ENCODE measurements at regions not wholly inside any gene's neighbourhood (a gene's known extent, or its start where the extent isn't known, plus 50 kb on each side); places are given as distances from the start of the nearest gene placed in this dataset.
"Not testable (repeated sequence)": the region's sequence is repeated elsewhere in the genome, so short reads cannot be mapped to it uniquely, and the experiment has no call there.

DNA sequence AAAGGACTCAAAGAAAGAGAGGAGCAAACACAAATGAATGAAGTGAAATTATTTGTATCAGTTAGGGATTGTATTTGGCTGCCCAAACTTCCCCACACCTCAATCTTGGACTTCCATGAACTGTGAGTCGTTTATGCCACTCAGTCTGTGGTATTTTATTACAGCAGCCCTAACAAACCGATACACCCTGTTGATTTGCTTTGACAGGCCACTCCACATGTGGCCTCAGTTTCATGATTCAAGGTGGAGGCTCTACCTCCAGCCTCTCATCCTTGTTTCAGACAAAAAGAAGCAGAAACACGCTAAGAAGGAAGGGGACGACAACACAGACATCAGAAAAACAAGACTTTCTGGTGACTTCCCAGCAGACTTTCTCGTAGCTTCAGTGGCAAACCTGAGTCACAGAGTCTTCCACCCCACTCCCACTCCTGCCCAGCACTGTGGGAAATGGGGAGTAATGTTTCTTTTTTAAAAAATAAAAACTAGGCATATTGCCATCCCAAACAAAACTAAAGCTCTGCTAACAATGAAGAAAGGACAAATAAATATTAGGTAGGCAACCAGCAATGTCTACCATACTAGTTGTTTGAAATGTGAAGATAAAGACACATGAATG is 52.2 kb upstream of the ABCA1 start:
- intact Hi-C loops (cut with DNase I) = no loop called here

DNA sequence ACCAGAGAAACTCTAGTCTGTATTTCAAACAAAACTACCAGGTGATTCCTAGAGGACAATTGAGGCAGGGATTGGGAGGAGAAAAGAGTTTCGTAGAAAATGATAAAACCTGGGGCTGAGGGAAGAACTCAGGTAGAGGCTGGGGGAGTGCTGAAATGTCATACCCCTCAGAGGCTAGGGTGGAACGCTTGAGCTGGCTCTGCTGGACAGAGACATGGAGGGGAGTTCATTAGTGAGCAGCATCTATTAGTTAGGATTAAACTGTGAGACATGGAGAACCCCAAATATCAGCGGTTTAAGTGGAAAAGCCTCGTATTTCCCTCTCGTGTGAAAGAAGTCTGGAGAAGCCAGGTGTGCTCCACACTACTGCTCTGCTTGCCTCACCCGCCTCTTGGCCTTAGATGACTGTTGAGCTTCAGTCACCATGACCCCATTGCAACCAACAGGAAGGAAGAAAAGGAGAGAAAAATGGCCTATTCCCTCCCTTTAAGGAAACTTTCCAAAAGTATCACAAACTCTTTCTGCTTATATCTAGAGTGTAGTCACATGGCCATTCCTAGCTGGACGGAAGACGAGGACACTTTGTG is 53.7 kb upstream of the ABCA1 start:
- intact Hi-C loops (cut with DNase I) = no loop called here
- no peak for DNase-seq

More for the DNA sequence above, 52.2 kb upstream of the ABCA1 start:
- DNase-seq = no peak

DNA sequence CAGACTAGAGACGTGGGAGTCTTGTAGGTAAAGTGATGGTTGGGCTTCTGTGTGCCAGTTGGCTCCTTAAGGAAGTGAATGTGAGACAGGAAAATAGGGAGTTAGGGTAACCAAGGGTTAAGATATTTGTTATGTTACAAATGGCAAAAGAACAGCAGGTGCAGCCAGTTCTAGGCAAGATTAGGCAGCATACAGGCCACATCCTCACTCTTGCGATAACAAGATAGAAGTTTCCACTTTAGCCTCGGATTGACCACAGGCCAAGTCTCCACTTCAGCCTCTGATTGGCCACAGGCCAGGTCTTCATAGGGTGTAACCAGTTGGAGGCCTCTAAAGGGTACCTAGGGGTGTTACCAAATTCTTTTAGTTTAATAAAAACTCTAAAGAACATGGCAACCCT is 54.6 kb upstream of the ABCA1 start:
- intact Hi-C loops (cut with DNase I) = no loop called here
- no peak for DNase-seq

DNA sequence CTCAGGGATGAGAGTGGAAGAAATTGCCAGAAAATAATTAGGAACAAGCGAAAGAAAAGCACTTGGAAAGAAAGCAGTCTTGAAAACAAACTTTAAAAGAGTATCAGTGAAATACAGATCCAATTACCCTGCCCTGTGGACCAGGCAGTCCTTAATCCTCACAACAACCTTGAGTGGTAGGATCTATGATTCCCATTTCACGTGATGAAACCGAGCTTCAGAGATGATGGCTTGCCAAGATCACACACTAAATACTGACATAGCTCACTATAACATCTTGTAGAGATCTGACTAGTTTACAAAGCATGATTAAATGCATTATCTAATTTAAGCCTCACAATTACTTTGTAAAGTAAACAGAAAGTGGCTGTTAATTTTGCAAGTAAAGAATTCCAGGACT is 55.5 kb upstream of the ABCA1 start:
- intact Hi-C loops (cut with DNase I) = no loop called here
- DNase-seq = no peak

DNA sequence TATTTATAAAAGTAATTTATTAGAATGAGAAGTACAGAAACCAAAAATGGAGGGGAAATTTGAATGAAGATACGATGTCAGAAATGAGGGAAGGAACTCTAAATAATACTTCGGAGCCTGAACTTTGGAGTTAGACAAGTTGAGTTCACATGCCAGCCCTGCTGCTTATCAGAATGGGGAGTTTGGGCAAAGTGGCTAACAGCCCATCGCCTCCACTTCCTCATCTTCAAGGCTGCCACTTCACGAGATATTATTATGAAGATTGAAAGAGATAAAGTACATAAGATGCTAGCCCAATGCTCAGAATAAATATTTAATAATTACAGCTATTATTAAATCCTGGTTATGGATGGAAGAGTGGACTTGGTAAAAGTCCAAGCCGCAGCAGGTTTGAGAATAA is 56.2 kb upstream of the ABCA1 start:
- intact Hi-C loops (cut with DNase I) = no loop called here
- DNase-seq = no peak

DNA sequence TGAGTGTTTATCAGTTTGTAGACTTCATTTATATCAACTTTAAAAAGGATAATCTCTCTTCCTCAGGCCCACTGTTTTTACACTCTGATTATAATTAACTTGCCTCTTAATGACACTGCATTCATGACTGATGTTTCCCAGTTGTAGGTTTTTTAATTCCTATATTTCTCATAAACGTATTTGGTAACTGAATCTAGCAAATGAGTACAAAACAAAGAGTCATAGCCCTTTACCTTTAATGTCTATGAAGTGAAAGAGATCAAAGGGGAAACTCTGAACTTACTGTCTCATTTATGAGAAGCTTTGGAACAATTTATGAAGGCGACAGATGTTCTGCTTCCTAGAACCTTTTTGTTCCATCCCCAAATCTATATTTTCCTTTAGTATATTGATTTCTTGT is 56.6 kb upstream of the ABCA1 start:
- DNase-seq = no peak
- intact Hi-C loops (cut with DNase I) = no loop called here

DNA sequence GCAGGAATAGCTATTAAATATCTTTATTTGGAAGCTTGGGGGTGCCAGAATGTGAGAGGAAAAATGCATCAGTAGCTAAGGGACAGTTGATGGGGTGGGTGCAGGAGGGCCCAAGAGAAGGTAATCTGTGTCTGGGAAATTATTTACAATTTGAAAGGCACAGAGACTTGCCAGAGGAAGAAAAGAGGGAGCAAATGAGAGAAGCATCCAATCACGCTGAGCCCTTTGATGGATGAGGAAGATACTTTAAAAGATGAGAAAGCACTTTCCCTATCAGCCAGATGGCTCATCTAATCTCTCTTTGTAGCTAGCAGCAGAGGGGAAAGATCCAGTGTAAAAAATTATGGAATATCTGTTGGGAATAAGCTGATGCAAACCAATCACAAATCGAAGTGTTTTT is 57.0 kb upstream of the ABCA1 start:
- intact Hi-C loops (cut with DNase I) = no loop called here
- DNase-seq = no peak

DNA sequence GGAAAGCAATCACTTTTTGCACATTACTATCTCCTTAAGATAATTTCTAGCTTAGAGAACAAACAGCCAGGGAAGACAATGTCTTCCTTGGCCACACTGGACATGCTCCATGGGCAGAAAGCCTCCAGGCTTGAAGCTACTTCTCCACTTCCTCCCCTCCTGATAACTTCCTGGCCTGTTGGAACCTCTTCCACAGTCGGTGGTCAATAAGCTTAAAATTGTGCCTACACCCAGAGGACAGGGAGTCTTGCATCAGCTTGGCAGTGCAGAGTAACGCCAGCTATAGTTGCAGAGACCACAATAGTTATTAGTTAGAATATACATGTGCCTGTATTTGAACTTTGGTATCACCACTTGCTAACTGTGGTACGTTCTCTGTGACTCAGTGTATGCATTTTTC is 58.1 kb upstream of the ABCA1 start:
- intact Hi-C loops (cut with DNase I) = no loop called here

DNA sequence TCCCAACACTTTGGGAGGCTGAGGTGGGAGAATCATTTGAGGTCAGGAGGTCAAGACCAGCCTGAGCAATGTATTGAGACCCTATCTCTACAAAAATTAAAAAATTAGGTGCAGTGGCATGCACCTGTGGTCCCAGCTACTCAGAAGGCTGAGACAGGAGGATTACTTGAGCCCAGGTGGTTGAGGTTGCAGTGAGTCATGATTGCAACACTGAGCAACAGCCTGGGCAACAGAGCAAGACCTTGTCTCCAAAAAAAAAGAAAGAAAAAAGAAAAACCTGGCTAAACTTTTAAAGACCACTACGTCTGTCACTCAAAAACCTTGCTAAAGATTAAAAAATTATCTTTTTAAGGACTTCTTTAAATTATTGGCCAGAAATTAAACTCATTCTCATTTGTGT is 59.8 kb upstream of the ABCA1 start:
- intact Hi-C loops (cut with DNase I) = no loop called here
- DNase-seq = no peak

More for the DNA sequence above, 58.1 kb upstream of the ABCA1 start:
- no peak for DNase-seq

DNA sequence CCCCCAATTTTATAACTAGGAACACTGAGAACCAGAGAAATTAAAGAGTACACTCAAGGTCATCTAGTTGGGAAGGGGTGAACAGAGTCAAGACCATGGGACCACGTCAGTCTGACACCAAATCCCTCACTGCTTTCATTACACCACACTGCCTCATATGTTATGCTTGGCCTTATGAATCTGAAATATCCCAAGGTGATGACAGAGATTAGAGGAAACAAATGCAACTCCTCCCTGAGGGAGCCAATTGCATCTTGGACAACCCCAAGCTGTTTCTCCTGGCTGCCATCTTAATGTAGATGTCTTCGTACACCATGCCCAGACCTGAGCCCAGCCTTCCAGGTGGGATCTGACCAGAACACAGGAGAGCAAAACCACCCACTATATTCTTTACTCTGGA is 60.6 kb upstream of the ABCA1 start:
- intact Hi-C loops (cut with DNase I) = no loop called here
- no peak for DNase-seq

DNA sequence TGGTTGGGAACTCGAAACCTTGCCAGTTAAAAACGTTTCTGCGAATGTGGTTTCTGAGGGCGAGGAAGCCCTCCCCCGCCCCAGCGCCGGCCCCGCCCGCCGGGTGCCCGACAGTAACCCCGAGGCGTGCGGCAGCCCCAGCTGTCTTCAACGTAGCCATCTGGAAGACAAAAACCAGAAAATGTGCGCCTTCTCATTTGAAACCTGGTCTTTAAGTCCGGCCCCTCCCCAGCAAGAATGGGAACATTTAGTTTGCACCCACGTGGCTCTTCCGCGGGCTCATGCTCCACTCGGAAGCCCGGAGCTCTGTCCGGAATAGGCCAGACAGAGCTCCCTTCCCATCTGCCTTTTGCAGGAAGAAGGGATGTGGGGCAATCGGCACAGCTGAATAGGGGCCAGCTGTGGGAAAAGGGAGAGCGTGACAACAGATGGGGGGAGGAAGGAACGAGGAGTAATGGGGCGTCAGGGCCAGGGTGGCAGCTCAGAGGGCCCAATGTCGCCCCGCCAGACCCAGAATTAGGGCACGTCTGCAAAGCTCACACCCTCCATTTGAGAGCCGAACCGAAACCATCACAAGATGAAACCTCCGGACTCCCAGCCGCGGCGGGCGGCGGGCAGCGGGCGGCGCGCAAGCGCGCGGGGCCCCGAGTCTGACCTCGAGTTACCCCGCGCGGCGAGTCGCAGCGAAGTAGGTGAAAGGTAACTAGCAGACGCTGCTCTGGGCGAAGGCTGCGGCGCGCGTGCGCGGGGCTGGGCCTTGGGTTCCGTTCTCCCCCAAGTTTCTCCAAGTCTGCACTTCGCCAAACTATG is 63.4 kb upstream of the ABCA1 start:
- intact Hi-C loops (cut with DNase I) = loop anchor here (5.0 to 10.0 kb wide), 2 partner anchors 67 to 166 kb away; partner anchors contain the start of gene ABCA1
- peak; percentile 70 to 98 (median 84) for DNase-seq

DNA sequence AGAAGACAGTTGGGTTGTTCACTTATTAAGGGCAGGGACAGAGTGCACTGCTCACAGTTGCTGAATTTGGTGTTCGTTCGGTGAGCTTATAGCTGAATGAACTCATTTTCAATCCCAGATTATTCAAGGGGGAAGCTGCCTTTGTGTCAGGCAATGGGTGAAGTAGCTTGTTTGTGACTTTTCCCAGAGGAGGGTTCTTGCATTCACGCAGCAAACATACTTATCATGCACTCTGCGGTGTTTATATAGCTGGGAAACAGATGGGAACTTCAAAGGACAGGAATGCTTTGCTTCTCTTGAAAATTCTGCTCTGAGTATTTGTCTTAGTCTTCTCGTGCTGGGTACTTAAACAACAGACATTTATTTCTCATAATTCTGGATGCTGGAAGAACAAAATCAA is 64.7 kb upstream of the ABCA1 start:
- intact Hi-C loops (cut with DNase I) = loop anchor here (5.0 to 10.0 kb wide), 2 partner anchors 68 to 165 kb away; partner anchors contain the start of gene ABCA1
- DNase-seq = no peak

DNA sequence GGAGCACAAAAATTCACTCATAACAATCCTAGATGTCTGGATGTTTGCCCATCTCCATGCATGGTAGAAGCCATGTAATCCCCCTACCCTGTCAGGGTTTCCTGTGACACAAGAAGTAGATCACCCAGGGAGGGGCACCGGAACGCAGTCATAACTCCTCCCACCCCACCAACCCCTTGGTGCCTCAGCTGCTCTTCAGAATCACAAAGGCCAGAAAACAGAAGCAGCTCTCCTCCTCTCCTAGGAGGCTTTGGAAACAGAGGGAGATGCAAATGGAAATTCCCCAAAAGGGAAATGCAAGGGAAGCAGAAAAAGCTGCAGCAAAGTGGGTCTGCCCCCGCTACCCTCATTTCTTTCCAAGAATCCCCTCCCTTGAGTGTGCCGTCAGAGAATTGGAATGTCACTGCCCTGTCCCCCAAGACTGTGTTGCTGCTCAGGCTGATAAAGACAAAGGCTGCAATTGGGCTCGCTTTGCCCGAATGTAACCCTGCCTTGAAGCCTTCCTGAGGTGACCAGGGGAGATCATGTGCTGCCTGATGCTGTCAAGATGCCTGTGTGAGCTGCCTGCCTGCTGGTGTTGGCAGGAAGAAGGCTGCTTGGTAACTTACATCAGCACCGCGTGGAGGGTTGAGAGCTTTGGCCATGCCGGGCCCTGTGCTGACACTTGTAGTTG is 65.5 kb upstream of the ABCA1 start:
- DNase-seq = peak in 9 of 10 donors; percentile 9 to 90 (median 35)

DNA sequence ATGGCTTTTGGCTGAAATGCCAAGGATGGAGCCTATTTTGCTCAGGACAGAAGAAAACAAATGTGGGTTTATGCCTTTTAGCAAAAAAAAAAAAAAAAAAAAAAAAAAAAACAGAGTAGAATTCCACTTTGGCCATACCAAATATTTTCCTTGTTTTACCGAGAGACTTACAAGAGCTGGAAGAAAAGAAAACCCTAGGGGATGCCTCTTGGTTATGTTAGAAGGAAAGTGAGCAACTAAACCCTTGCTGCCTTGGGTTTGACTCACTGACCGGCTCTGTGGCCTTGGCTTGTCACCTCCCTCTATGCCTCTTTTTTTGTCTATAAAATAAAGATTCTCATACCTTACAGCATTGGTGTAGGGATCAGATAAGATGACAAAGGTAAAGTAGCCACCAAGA is 69.6 kb upstream of the ABCA1 start:
- intact Hi-C loops (cut with DNase I) = loop anchor here (10.0 kb wide), 1 partner anchor 73 kb away; the partner anchor contains the start of gene ABCA1
- DNase-seq = no peak

More for the DNA sequence above, 65.5 kb upstream of the ABCA1 start:
- intact Hi-C loops (cut with DNase I) = loop anchor here (5.0 to 10.0 kb wide), 2 partner anchors 69 to 164 kb away; partner anchors contain the start of gene ABCA1

DNA sequence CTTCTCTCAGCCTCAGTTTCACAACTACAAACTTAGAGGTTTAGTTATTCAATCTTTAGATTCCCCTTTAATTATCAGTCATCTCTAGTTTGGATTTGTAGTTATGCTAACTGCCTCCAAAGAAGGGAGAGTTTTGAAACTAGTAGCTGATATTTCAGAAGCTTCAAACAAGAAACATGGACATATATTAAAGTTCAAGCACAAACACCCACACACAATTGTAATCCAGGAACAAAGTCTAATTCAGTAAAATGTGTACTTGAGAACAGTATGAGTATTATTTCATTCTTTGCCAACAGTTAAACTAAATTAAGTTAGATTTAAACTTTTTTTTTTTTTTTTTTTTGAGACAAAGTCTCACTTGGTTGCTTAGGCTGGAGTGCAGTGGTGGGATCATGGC is 71.2 kb upstream of the ABCA1 start:
- DNase-seq = no peak
- intact Hi-C loops (cut with DNase I) = loop anchor here (10.0 kb wide), 1 partner anchor 74 kb away; the partner anchor contains the start of gene ABCA1

DNA sequence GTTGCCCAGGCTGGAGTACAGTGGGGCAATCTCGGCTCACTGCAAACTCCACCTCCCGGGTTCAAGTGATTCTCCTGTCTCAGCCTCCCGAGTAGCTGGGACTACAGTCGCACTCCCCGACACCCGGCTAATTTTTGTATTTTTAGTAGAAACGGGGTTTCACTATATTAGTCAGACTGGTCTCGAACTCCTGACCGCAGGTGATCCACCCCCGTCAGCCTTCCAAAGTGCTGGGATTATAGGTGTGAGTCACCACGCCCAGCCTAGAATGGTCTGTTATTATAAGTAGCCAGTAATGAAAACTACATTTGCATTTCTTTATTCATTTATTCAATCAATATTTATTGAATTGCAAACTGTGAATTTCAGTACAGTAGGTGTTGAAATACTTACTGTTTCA is 72.6 kb upstream of the ABCA1 start:
- DNase-seq; intact Hi-C loops (cut with DNase I): not testable (repeated sequence)

DNA sequence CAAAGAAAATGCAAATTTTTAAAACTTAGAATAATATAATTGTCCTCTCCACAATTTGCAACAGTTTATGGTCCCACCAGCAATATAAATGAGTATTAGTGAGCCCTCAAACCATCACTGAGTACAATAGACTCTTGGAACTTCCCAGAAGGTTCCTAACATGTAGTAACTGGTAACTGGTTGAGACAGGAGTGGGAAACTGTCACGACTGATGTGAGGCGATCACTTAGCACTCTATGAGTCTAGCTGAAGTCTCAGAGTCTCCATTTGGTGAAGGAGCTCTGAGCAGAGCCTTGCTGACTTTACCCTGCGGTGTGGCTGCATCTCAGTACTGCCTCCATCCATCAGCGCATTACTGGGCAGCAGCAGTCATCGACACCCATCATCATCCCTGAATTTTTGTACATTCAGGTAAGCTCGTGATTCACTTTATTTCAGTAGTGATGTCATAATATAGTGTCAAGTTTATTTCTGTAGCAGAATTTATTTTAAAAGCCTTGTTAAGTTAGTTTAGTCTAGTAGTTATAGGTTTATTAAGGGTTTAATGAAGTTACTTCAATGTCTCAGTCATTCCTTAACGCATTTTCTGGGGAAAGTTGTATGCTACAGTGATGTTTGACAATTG is 76.6 kb upstream of the ABCA1 start:
- intact Hi-C loops (cut with DNase I) = no loop called here
- DNase-seq = no peak

DNA sequence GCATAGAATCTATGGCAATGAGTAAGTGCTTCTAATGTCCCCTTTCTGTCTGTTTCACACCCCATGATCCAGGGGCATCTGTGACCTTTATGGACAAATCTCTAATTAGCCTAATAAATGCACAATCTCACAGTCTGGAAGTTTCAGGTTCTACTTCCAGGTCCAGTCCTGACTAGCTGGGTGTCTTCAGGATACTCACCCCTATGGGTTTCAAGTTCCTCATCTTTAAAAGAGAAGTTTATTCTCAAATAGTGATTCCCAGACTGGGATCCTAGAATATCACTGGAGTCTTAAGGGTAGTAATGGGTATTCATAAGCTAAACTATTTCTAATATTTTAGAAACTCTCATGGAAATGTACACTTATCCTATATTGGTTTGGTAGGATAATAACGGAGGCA is 77.2 kb upstream of the ABCA1 start:
- intact Hi-C loops (cut with DNase I) = no loop called here
- DNase-seq = no peak

DNA sequence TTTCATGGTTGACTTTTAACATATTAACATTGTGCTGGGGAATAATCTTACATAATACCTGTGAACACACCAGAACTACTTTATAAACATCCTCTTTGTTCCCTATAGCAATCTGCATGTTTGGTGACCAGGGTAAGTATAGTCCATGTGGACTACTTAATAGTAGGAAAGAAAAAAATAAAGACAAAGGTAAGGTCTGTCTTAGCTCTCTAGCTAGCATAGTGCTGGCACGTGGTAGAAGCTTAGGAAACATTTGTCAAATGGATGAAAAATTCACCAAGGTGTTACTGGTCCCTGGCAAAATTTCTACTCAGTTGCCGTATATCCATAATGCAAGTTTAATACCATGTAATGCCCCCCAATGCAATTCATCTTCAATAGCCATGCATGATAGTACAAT is 78.6 kb upstream of the ABCA1 start:
- no peak for DNase-seq
- intact Hi-C loops (cut with DNase I) = no loop called here

DNA sequence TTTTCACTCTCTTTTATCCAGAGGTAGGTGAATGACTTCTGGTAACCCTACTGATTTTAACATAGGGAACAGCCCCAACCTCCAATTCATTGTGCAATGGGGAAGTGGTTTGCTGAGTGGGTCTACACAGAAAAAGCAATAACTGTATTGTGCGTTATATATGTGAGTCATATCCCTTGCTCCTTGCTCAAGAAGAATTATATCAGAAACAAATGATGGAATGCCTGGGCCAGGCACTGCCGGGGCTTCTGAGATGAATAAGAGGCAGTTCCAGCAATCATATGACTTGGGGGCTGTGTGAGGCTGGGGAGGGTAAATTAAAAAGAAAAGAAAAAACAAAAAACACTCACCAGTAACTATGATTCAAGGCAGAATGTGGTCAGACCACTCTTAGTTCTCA is 79.2 kb upstream of the ABCA1 start:
- DNase-seq = no peak
- intact Hi-C loops (cut with DNase I) = no loop called here
